GM23338 (cell line): ENCODE measurements at regions not wholly inside any gene's neighbourhood (a gene's known extent, or its start where the extent isn't known, plus 50 kb on each side); places are given as distances from the start of the nearest gene placed in this dataset.

Experiments
- ATAC-seq: fragments of 200-7000 bp; cut with Tn5 transposase; 3 replicates; pipeline ENCODE4 v1.9.1; 2020
- DNase-seq: peaks from one replicate; pipeline ENCODE4 v3.0.0-alpha.2; 2015; ENCODE audit warnings: low spot score
- H2AFZ ChIP-seq: fragments of 200-600 bp; sonication (generic); 2 replicates; pipeline ENCODE4 v1.8.0; 2016; ENCODE audit warnings: antibody characterized with exemption, mild to moderate bottlenecking, moderate library complexity
- H3F3A ChIP-seq: fragments of 200-600 bp; sonication (generic); replicated peaks from 2 replicates; pipeline ENCODE4 v1.8.0; 2017; ENCODE audit warnings: antibody characterized with exemption, mixed run types, low read depth
- H3K27ac ChIP-seq: fragments of 200-600 bp; sonication (generic); 2 replicates; pipeline ENCODE4 v1.6.1; 2016; ENCODE audit warnings: low read depth
- H3K27me3 ChIP-seq: fragments of 200-600 bp; sonication (generic); 2 replicates; pipeline ENCODE4 v1.8.0; 2016; ENCODE audit warnings: mild to moderate bottlenecking, mixed run types, moderate library complexity; ENCODE audit not compliant: insufficient read depth
- H3K36me3 ChIP-seq: fragments of 200-600 bp; sonication (generic); 2 replicates; pipeline ENCODE4 v1.8.0; 2016; ENCODE audit warnings: mild to moderate bottlenecking; ENCODE audit not compliant: insufficient read depth
- H3K4me1 ChIP-seq: fragments of 200-600 bp; sonication (generic); 2 replicates; pipeline ENCODE4 v1.8.0; 2016; ENCODE audit warnings: mild to moderate bottlenecking, moderate library complexity; ENCODE audit not compliant: insufficient read depth
- H3K4me2 ChIP-seq: fragments of 200-600 bp; sonication (generic); 2 replicates; pipeline ENCODE4 v1.7.1; 2017; ENCODE audit warnings: mixed run types
- H3K4me3 ChIP-seq: fragments of 200-600 bp; sonication (generic); 2 replicates; pipeline ENCODE4 v1.6.1; 2016; ENCODE audit warnings: mixed run types
- H3K79me2 ChIP-seq: fragments of 200-600 bp; sonication (generic); replicated peaks from 2 replicates; pipeline ENCODE4 v1.8.0; 2017; ENCODE audit warnings: mild to moderate bottlenecking; ENCODE audit not compliant: insufficient read depth
- H3K9me2 ChIP-seq: fragments of 200-600 bp; sonication (generic); 2 replicates; pipeline ENCODE4 v1.8.0; 2017; ENCODE audit not compliant: insufficient read depth
- H4K20me1 ChIP-seq: fragments of 200-600 bp; sonication (generic); replicated peaks from 2 replicates; pipeline ENCODE4 v1.8.0; 2017; ENCODE audit warnings: mild to moderate bottlenecking; ENCODE audit not compliant: insufficient read depth
- H3K27ac Mint-ChIP-seq: 2 replicates; pipeline ENCODE4 v1.8.0; 2020; ENCODE audit warnings: inconsistent platforms, mild to moderate bottlenecking, moderate library complexity, mixed read lengths
- H3K27me3 Mint-ChIP-seq: 3 replicates; pipeline ENCODE4 v1.8.0; 2022; ENCODE audit warnings: low read depth, mild to moderate bottlenecking, moderate library complexity, mixed read lengths, inconsistent platforms; ENCODE audit not compliant: insufficient read depth, poor library complexity
- H3K36me3 Mint-ChIP-seq: 3 replicates; pipeline ENCODE4 v1.8.0; 2021; ENCODE audit warnings: low read depth, mild to moderate bottlenecking, inconsistent platforms, moderate library complexity, mixed read lengths
- H3K4me1 Mint-ChIP-seq: 3 replicates; pipeline ENCODE4 v1.8.0; 2020; ENCODE audit warnings: mild to moderate bottlenecking, inconsistent platforms, mixed read lengths
- H3K4me3 Mint-ChIP-seq: 3 replicates; pipeline ENCODE4 v1.8.0; 2021; ENCODE audit warnings: moderate library complexity, mild to moderate bottlenecking, inconsistent platforms, mixed read lengths
- H3K9me3 Mint-ChIP-seq: 3 replicates; pipeline ENCODE4 v1.8.0; 2020; ENCODE audit warnings: moderate library complexity, mild to moderate bottlenecking, inconsistent platforms, mixed read lengths
- EZH2 ChIP-seq: fragments of 200-600 bp; sonication (generic); IDR thresholded peaks from one replicate; pipeline ENCODE4 v1.8.0; 2017; ENCODE audit warnings: antibody characterized with exemption, mild to moderate bottlenecking, low read depth; ENCODE audit not compliant: unreplicated experiment
- POLR2AphosphoS5 ChIP-seq: IDR thresholded peaks from 2 replicates; pipeline ENCODE4 v1.6.1; 2016; ENCODE audit warnings: antibody characterized with exemption, low read depth
- ZNF114 ChIP-seq: fragments of 250-450 bp; sonication (Bioruptor Pico); IDR thresholded peaks from 2 replicates; pipeline ENCODE4 v1.5.0; 2020; ENCODE audit warnings: mild to moderate bottlenecking, moderate library complexity
- TF ChIP-seq, protein P1 (sequence below): fragments of 250-450 bp; sonication (Bioruptor Pico); IDR thresholded peaks from 2 replicates; pipeline ENCODE4 v1.5.0; 2020; ENCODE audit warnings: mild to moderate bottlenecking, moderate library complexity
- TF ChIP-seq, protein P2 (sequence below): IDR thresholded peaks from 2 replicates; pipeline ENCODE4 v1.6.1; 2016; ENCODE audit warnings: antibody characterized with exemption
- TF ChIP-seq, protein P3 (sequence below): IDR thresholded peaks from one replicate; pipeline ENCODE4 v1.6.1; 2018; ENCODE audit warnings: antibody characterized with exemption; ENCODE audit not compliant: unreplicated experiment

DNA sequence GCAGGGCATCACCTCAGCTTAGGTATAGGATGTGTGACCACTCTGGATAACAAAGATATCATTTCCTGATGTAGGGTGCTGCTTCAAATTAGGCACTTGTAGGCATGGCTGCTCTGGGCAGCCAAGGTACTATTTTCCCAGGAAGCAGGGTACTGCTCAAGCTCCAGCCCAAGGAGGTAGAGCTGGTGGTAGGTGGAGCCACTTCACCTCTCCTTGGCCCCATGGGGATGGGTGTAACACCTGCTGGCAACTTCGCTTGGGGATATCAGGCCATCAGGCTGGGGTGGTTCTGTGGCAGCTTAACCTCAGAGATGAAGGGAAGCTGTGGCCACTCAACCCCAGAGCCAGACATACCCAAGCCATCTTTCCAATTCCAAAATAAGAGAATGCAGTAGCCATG lies 147.1 kb upstream of the IGF1R start:
- H4K20me1 ChIP-seq = no peaks in the 10 kb centered on the region
- H3K36me3 ChIP-seq = no peaks in the 10 kb centered on the region
- H3K9me3 Mint-ChIP-seq = peaks cover 13% of the 10 kb centered on the region; the same call in 2 of the 3 replicates
- no peaks in the 10 kb centered on the region for H3K27me3 ChIP-seq
- no peaks in the 10 kb centered on the region for H3F3A ChIP-seq
- no peaks in the 10 kb centered on the region; the same call in 2 of the 3 replicates for H3K4me1 Mint-ChIP-seq
- H3K4me1 ChIP-seq = no peaks in the 10 kb centered on the region
- no peak for DNase-seq
- H3K27ac ChIP-seq = no peak overlapping the region
- H3K79me2 ChIP-seq = no peaks in the 10 kb centered on the region
- TF ChIP-seq POLR2AphosphoS5 (no peak), EZH2 (no peak), ZNF114 (CRISPR knock-in tag) (no peak)
- TF ChIP-seq, protein P1, sequence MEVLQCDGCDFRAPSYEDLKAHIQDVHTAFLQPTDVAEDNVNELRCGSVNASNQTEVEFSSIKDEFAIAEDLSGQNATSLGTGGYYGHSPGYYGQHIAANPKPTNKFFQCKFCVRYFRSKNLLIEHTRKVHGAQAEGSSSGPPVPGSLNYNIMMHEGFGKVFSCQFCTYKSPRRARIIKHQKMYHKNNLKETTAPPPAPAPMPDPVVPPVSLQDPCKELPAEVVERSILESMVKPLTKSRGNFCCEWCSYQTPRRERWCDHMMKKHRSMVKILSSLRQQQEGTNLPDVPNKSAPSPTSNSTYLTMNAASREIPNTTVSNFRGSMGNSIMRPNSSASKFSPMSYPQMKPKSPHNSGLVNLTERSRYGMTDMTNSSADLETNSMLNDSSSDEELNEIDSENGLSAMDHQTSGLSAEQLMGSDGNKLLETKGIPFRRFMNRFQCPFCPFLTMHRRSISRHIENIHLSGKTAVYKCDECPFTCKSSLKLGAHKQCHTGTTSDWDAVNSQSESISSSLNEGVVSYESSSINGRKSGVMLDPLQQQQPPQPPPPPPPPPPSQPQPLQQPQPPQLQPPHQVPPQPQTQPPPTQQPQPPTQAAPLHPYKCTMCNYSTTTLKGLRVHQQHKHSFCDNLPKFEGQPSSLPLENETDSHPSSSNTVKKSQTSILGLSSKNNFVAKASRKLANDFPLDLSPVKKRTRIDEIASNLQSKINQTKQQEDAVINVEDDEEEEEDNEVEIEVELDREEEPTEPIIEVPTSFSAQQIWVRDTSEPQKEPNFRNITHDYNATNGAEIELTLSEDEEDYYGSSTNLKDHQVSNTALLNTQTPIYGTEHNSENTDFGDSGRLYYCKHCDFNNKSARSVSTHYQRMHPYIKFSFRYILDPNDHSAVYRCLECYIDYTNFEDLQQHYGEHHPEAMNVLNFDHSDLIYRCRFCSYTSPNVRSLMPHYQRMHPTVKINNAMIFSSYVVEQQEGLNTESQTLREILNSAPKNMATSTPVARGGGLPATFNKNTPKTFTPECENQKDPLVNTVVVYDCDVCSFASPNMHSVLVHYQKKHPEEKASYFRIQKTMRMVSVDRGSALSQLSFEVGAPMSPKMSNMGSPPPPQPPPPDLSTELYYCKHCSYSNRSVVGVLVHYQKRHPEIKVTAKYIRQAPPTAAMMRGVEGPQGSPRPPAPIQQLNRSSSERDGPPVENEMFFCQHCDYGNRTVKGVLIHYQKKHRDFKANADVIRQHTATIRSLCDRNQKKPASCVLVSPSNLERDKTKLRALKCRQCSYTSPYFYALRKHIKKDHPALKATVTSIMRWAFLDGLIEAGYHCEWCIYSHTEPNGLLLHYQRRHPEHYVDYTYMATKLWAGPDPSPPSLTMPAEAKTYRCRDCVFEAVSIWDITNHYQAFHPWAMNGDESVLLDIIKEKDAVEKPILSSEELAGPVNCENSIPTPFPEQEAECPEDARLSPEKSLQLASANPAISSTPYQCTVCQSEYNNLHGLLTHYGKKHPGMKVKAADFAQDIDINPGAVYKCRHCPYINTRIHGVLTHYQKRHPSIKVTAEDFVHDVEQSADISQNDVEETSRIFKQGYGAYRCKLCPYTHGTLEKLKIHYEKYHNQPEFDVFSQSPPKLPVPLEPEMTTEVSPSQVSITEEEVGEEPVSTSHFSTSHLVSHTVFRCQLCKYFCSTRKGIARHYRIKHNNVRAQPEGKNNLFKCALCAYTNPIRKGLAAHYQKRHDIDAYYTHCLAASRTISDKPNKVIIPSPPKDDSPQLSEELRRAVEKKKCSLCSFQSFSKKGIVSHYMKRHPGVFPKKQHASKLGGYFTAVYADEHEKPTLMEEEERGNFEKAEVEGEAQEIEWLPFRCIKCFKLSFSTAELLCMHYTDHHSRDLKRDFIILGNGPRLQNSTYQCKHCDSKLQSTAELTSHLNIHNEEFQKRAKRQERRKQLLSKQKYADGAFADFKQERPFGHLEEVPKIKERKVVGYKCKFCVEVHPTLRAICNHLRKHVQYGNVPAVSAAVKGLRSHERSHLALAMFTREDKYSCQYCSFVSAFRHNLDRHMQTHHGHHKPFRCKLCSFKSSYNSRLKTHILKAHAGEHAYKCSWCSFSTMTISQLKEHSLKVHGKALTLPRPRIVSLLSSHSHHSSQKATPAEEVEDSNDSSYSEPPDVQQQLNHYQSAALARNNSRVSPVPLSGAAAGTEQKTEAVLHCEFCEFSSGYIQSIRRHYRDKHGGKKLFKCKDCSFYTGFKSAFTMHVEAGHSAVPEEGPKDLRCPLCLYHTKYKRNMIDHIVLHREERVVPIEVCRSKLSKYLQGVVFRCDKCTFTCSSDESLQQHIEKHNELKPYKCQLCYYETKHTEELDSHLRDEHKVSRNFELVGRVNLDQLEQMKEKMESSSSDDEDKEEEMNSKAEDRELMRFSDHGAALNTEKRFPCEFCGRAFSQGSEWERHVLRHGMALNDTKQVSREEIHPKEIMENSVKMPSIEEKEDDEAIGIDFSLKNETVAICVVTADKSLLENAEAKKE (CRISPR knock-in tag) = no peak
- TF ChIP-seq, protein P2, sequence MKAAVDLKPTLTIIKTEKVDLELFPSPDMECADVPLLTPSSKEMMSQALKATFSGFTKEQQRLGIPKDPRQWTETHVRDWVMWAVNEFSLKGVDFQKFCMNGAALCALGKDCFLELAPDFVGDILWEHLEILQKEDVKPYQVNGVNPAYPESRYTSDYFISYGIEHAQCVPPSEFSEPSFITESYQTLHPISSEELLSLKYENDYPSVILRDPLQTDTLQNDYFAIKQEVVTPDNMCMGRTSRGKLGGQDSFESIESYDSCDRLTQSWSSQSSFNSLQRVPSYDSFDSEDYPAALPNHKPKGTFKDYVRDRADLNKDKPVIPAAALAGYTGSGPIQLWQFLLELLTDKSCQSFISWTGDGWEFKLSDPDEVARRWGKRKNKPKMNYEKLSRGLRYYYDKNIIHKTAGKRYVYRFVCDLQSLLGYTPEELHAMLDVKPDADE = no peak
- TF ChIP-seq, protein P3, sequence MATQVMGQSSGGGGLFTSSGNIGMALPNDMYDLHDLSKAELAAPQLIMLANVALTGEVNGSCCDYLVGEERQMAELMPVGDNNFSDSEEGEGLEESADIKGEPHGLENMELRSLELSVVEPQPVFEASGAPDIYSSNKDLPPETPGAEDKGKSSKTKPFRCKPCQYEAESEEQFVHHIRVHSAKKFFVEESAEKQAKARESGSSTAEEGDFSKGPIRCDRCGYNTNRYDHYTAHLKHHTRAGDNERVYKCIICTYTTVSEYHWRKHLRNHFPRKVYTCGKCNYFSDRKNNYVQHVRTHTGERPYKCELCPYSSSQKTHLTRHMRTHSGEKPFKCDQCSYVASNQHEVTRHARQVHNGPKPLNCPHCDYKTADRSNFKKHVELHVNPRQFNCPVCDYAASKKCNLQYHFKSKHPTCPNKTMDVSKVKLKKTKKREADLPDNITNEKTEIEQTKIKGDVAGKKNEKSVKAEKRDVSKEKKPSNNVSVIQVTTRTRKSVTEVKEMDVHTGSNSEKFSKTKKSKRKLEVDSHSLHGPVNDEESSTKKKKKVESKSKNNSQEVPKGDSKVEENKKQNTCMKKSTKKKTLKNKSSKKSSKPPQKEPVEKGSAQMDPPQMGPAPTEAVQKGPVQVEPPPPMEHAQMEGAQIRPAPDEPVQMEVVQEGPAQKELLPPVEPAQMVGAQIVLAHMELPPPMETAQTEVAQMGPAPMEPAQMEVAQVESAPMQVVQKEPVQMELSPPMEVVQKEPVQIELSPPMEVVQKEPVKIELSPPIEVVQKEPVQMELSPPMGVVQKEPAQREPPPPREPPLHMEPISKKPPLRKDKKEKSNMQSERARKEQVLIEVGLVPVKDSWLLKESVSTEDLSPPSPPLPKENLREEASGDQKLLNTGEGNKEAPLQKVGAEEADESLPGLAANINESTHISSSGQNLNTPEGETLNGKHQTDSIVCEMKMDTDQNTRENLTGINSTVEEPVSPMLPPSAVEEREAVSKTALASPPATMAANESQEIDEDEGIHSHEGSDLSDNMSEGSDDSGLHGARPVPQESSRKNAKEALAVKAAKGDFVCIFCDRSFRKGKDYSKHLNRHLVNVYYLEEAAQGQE = no peak
- no peak overlapping the region for H3K4me3 Mint-ChIP-seq
- no peak overlapping the region for H3K4me2 ChIP-seq
- H3K9me2 ChIP-seq = no peaks in the 10 kb centered on the region
- no peaks in the 10 kb centered on the region for H3K36me3 Mint-ChIP-seq
- H3K27me3 Mint-ChIP-seq = peaks cover 5% of the 10 kb centered on the region
- no peak overlapping the region for H3K27ac Mint-ChIP-seq
- ATAC-seq = no peak
- no peak overlapping the region for H2AFZ ChIP-seq
- no peak overlapping the region for H3K4me3 ChIP-seq
